K562 (cell line): ENCODE measurements at regions not wholly inside any gene's neighbourhood (a gene's known extent, or its start where the extent isn't known, plus 50 kb on each side); places are given as distances from the start of the nearest gene placed in this dataset.

Experiments used
- CEBPB ChIP-seq: fragments of 450-650 bp; IDR thresholded peaks from 2 replicates; pipeline ENCODE4 v1.6.1; 2016; ENCODE audit warnings: missing genetic modification characterization, missing compliant biosample characterization
- POLR2A ChIP-seq: fragments of 450-650 bp; conservative IDR thresholded peaks from 2 replicates; pipeline ENCODE4 v1.6.1; 2016
- SNIP1 ChIP-seq: fragments of 450-650 bp; IDR thresholded peaks from 2 replicates; pipeline ENCODE4 v1.7.1; 2017; ENCODE audit warnings: low read depth, mild to moderate bottlenecking
- YBX1 ChIP-seq: fragments of 450-650 bp; IDR thresholded peaks from 2 replicates; pipeline ENCODE4 v1.7.1; 2016; ENCODE audit warnings: mild to moderate bottlenecking
- ZBED1 ChIP-seq: IDR thresholded peaks from 2 replicates; pipeline ENCODE4 v1.6.1; 2014
- ZNF57 ChIP-seq: fragments of 450-650 bp; formaldehyde crosslinking; IDR thresholded peaks from 2 replicates; pipeline ENCODE4 v1.4.0; 2020; ENCODE audit warnings: mild to moderate bottlenecking, moderate library complexity
- TF ChIP-seq, protein P1 (sequence below): sonication (generic); formaldehyde crosslinking; IDR thresholded peaks from 2 replicates; pipeline ENCODE4 v1.9.0; 2022; ENCODE audit warnings: mild to moderate bottlenecking, missing genetic modification reagents
- TF ChIP-seq, protein P2 (sequence below), 3 experiments: IDR thresholded peaks in 2 of 3; conservative IDR thresholded peaks in 1 of 3; 2 replicates each; pipeline ENCODE4 v1.5.1; 2011 to 2012; ENCODE audit warnings: low read length in 3 of 3, mild to moderate bottlenecking in 3 of 3, control low read depth in 2 of 3, improper control_type of control experiment in 1 of 3, inconsistent platforms in 1 of 3, low read depth in 1 of 3, mixed read lengths in 1 of 3, moderate library complexity in 1 of 3; ENCODE audit not compliant: insufficient read depth in 2 of 3
- TF ChIP-seq, protein P3 (sequence below): fragments of 450-650 bp; formaldehyde crosslinking; IDR thresholded peaks from 2 replicates; pipeline ENCODE4 v1.4.0; 2022; ENCODE audit warnings: missing genetic modification characterization
- TF ChIP-seq, protein P4 (sequence below): fragments of 450-650 bp; IDR thresholded peaks from 2 replicates; pipeline ENCODE4 v1.6.1; 2016; ENCODE audit warnings: antibody characterized with exemption

DNA sequence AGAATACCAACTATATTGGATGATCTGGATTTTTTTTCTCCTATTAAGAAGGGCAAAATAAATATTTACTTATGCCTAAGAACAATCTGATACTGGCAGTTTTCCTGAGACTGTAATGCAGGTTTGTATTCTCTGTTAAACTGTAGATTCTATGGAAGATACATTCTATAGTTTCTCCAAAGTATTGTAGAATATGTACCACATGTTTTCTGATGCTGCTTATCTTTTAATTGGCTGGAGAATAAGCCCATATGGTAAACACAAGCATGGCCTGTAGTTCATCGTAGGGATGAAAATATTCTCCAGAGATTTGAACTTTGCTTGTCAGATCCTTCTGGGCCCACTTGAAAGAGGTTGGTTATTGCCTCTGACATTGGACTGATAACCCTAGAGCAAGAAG lies 99.1 kb downstream of the CENPW start:
- TF ChIP-seq, protein P1, sequence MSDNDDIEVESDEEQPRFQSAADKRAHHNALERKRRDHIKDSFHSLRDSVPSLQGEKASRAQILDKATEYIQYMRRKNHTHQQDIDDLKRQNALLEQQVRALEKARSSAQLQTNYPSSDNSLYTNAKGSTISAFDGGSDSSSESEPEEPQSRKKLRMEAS (CRISPR knock-in tag) = no peak
- TF ChIP-seq, protein P2, sequence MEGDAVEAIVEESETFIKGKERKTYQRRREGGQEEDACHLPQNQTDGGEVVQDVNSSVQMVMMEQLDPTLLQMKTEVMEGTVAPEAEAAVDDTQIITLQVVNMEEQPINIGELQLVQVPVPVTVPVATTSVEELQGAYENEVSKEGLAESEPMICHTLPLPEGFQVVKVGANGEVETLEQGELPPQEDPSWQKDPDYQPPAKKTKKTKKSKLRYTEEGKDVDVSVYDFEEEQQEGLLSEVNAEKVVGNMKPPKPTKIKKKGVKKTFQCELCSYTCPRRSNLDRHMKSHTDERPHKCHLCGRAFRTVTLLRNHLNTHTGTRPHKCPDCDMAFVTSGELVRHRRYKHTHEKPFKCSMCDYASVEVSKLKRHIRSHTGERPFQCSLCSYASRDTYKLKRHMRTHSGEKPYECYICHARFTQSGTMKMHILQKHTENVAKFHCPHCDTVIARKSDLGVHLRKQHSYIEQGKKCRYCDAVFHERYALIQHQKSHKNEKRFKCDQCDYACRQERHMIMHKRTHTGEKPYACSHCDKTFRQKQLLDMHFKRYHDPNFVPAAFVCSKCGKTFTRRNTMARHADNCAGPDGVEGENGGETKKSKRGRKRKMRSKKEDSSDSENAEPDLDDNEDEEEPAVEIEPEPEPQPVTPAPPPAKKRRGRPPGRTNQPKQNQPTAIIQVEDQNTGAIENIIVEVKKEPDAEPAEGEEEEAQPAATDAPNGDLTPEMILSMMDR (IDR thresholded peaks at IDR 0.05 in 2 of 3, conservative IDR thresholded peaks at IDR 0.05 in 1 of 3; ENCODE audit: insufficient read depth in 2 of 3, low read depth in 1 of 3, low read length in 3 of 3) = no peak
- TF ChIP-seq ZBED1 (no peak), YBX1 (no peak), SNIP1 (no peak), POLR2A (no peak), CEBPB (tag) (no peak), ZNF57 (CRISPR knock-in tag) (no peak)
- TF ChIP-seq, protein P3, sequence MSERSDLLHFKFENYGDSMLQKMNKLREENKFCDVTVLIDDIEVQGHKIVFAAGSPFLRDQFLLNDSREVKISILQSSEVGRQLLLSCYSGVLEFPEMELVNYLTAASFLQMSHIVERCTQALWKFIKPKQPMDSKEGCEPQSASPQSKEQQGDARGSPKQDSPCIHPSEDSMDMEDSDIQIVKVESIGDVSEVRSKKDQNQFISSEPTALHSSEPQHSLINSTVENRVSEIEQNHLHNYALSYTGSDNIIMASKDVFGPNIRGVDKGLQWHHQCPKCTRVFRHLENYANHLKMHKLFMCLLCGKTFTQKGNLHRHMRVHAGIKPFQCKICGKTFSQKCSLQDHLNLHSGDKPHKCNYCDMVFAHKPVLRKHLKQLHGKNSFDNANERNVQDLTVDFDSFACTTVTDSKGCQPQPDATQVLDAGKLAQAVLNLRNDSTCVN (CRISPR knock-in tag) = no peak
- TF ChIP-seq, protein P4, sequence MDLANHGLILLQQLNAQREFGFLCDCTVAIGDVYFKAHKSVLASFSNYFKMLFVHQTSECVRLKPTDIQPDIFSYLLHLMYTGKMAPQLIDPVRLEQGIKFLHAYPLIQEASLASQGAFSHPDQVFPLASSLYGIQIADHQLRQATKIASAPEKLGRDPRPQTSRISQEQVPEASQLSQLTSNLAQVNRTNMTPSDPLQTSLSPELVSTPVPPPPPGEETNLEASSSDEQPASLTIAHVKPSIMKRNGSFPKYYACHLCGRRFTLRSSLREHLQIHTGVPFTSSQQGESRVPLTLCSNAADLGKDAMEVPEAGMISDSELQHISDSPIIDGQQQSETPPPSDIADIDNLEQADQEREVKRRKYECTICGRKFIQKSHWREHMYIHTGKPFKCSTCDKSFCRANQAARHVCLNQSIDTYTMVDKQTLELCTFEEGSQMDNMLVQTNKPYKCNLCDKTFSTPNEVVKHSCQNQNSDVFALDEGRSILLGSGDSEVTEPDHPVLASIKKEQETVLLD = no peak
